ENCODE measurements at regions not wholly inside any gene's neighbourhood (a gene's known extent, or its start where the extent isn't known, plus 50 kb on each side); places are given as distances from the start of the nearest gene placed in this dataset.

GRCh38 chr2:21484643-21485042, 360.9 kb downstream of the TDRD15 start:
- CTCF ChIA-PET (ENCODE audit: low intra/inter-chr PET ratio, low total read pairs): no interaction called here
- intact Hi-C loops (cut with micrococcal nuclease; ENCODE audit: unreplicated experiment) (no loop called here), in situ Hi-C loops (cut with HindIII; ENCODE audit: extremely low pct_ligation_motif_present, low pct_unique_long_range_greater_than_20kb) (no loop called here)
- no peaks in the 10 kb centered on the region; a peak in 1 of 5 replicates for H3K27me3 ChIP-seq (ENCODE audit: control insufficient read depth in 1 of 2, insufficient read depth in 2 of 2, low read length in 2 of 2)
- no peaks in the 10 kb centered on the region for H3K79me2 ChIP-seq (ENCODE audit: insufficient read depth, low read length)
- no peak overlapping the region for H3K9ac ChIP-seq (ENCODE audit: insufficient read depth, low read depth, low read length)
- no peaks in the 10 kb centered on the region for H4K20me1 ChIP-seq (ENCODE audit: insufficient read depth, low read length)
- H3K4me3 ChIP-seq (replicated peaks in 1 of 3; ENCODE audit: insufficient read depth in 1 of 3, low read depth in 2 of 3, low read length in 3 of 3): no peak overlapping the region
- FAIRE-seq (no peak), ATAC-seq (no peak; the same call in 2 of the 3 replicates), DNase-seq (ENCODE audit: low spot score) (no peak)
- H3K36me3 ChIP-seq (replicated peaks in 1 of 2; ENCODE audit: control insufficient read depth in 1 of 2, insufficient read depth in 2 of 2, low read length in 2 of 2): no peaks in the 10 kb centered on the region
- TF ChIP-seq GABPA (IDR thresholded peaks at IDR 0.05; ENCODE audit: low read depth, low read length) (no peak), GABPA (CRISPR knock-in tag; IDR thresholded peaks at IDR 0.05; ENCODE audit: low read depth) (no peak), ZEB1 (IDR thresholded peaks at IDR 0.05; ENCODE audit: insufficient replicate concordance, low read depth) (no peak), SATB2 (CRISPR knock-in tag; IDR thresholded peaks at IDR 0.05) (no peak), ZC3H4 (CRISPR knock-in tag; IDR thresholded peaks at IDR 0.05; ENCODE audit: borderline replicate concordance) (no peak), NCOR1 (IDR thresholded peaks at IDR 0.05; ENCODE audit: borderline replicate concordance, low read length) (no peak), ZNF513 (CRISPR knock-in tag; conservative IDR thresholded peaks at IDR 0.05) (no peak), ISL2 (CRISPR knock-in tag; IDR thresholded peaks at IDR 0.05) (no peak), ZNF773 (CRISPR knock-in tag; IDR thresholded peaks at IDR 0.05; ENCODE audit: borderline replicate concordance) (no peak), KLF11 (CRISPR knock-in tag; IDR thresholded peaks at IDR 0.05) (no peak), ZFYVE20 (CRISPR knock-in tag; IDR thresholded peaks at IDR 0.05; ENCODE audit: borderline replicate concordance, low read depth) (no peak), MLXIP (CRISPR knock-in tag; IDR thresholded peaks at IDR 0.05; ENCODE audit: borderline replicate concordance) (no peak), SMC3 (IDR thresholded peaks at IDR 0.05; ENCODE audit: low read length) (no peak), ATF3 (CRISPR knock-in tag; IDR thresholded peaks at IDR 0.05) (no peak), MZF1 (CRISPR knock-in tag; IDR thresholded peaks at IDR 0.05; ENCODE audit: borderline replicate concordance) (no peak), ATF5 (CRISPR knock-in tag; IDR thresholded peaks at IDR 0.05; ENCODE audit: low read depth) (no peak), ZFP37 (CRISPR knock-in tag; IDR thresholded peaks at IDR 0.05; ENCODE audit: borderline replicate concordance) (no peak)
- TF ChIP-seq, protein P1, sequence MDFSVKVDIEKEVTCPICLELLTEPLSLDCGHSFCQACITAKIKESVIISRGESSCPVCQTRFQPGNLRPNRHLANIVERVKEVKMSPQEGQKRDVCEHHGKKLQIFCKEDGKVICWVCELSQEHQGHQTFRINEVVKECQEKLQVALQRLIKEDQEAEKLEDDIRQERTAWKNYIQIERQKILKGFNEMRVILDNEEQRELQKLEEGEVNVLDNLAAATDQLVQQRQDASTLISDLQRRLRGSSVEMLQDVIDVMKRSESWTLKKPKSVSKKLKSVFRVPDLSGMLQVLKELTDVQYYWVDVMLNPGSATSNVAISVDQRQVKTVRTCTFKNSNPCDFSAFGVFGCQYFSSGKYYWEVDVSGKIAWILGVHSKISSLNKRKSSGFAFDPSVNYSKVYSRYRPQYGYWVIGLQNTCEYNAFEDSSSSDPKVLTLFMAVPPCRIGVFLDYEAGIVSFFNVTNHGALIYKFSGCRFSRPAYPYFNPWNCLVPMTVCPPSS (IDR thresholded peaks at IDR 0.05): no peak
- WGBS (ENCODE audit: low lambda C conversion rate): 23% methylated on average over 8 of the region's 8 CpGs
- H3K4me1 ChIP-seq (ENCODE audit: insufficient read depth, low read length): no peaks in the 10 kb centered on the region
- BruUV-seq (replicated peaks): no TSS peak
- no peak overlapping the region for H3K27ac ChIP-seq (ENCODE audit: extremely low read length, insufficient read depth, low read length)
- H3K4me2 ChIP-seq (ENCODE audit: low read depth, low read length): no peak overlapping the region
- POLR2A ChIA-PET: no interaction called here
- no peak overlapping the region for H2AFZ ChIP-seq (ENCODE audit: low read length)
- no peaks in the 10 kb centered on the region for H3K9me3 ChIP-seq (ENCODE audit: low read length)

Measured in HepG2 (cell line).